Smooth muscle cell of the brain vasculature (primary cell): ENCODE measurements at regions not wholly inside any gene's neighbourhood (a gene's known extent, or its start where the extent isn't known, plus 50 kb on each side); places are given as distances from the start of the nearest gene placed in this dataset.

Experiments used
- DNase-seq: peaks from one replicate; pipeline ENCODE4 v3.0.0-alpha.2; 2012; ENCODE audit warnings: low read depth, low spot score

DNA sequence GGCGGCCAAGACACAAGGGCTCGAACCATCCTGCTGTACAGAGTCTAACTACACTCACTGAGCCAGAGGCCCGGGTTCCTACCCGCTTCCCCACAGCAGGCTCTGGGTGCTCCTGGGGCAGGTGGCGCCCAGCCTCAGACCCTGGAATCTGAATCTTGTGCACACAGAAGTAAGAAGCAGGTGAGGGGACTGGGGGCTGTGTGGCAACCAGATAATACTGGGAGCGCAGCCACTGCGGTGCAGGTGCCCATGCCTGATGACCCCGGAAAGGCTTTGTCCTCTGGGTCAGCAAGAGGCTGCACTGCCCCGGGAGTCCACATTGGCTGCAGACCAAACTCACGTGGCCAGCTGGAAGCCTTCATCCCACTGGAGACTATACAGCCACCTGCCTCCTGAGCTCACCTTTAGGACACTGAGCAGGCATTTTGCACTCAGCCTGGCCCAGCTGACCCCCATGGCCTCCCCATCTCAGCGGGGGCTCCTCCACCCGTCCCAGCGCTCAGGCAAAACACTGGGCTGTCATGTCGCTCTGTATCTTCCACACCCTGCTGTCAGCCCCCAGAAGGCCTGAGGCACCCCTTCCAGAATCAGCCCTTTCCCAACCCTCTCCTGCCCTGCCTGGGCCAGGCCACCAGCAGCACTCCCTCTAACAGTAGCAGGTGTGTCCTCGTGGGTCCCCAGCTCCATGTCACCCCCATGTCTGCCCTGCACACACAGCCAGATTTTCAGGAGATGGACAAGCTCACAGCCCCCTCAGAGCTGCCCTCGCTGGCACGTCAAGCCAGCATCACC is 101.0 kb upstream of the IQSEC1 start:
- DNase-seq, result no peak

- no peak for DNase-seq
These were observed 100.0 kb upstream of the IQSEC1 start for GRCh38 chr3:13173186-13173585.

DNA sequence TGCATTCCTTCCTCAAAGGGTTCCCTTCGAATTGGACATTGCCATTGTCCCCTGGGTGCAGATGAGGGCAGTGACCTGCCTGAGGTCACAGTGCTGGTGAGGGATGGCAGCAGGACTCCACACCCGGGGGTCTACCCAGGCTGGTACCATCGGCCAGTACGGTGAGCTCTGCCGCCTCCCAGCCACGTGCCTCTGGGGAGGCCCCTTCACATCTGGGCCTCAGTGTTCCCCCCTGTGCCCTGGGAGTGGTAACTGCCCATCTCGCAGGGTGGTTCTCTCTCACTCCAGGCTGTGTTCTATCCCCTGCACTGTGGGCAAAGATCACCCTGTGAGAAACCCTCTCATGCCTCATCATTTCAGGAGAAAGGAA is 99.4 kb upstream of the IQSEC1 start:
- DNase-seq, result no peak

DNA sequence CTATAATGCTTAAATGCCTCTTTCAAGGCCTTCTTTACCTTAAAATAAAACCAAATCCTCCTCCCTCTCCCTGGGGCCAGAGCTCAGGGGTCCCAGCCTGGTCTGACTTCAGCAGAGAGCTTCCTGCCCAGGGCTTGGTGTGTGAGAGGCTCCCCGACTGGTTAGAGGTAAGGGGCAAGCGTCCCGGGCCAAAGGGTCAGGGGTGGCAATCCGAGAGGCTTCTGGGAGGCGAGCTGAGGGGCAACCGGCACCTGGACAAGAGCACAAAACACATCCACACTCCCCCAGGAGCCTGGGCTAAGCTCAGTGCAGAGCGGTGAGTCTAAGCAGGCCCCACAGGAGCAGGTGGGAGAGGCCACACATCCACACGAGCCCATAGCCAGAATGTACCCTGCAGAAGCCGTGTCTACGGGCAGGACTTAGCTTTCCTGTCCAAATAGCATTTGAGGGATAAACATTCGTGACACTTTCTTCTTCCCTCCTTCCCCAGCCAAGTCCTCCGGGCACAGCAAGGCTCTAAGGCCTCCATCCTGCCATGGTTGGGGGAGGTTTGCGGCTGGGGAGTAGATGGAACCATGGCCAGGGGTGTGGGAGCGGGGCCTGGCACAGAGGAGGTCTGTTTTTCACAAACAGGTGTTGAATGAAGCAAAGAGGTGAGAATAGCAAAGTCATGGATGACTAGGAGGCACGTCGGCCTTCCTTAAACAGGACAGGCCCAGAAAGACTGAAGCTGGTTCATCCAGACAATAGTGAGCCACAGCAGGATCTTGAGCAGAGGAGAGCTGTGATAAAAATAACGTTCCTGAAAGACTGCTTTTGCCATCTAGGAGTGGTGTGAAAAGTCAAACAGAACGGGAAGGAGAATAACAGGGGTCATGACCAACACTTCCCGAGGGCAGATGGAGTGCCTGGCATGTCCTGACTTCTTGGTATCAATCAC is 98.7 kb upstream of the IQSEC1 start:
- no peak for DNase-seq

DNA sequence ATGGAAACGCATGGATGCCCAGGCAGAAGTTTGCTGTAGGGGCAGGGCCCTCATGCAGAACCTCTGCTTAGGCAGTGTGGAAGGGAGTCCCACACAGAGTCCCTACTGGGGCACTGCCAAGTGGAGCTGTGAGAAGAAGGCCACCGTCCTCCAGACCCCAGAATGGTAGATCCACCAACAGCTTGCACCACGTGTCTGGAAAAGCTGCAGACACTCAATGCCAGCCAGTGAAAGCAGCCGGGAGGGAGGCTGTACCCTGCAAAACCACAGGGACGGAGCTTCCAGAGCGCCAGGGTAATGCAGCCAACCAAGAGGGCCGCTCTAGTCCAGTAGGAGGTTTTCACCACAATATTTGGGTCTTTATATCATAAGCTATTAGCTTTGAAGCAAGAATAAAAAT is 97.1 kb upstream of the IQSEC1 start:
- DNase-seq, result no peak

- DNase-seq, result no peak
These were observed 95.2 kb upstream of the IQSEC1 start for GRCh38 chr3:13168391-13168790.

- DNase-seq, result no peak
These were observed 94.6 kb upstream of the IQSEC1 start for GRCh38 chr3:13167829-13168228.

- DNase-seq, result no peak
These were observed 94.0 kb upstream of the IQSEC1 start for GRCh38 chr3:13167064-13167743.

DNA sequence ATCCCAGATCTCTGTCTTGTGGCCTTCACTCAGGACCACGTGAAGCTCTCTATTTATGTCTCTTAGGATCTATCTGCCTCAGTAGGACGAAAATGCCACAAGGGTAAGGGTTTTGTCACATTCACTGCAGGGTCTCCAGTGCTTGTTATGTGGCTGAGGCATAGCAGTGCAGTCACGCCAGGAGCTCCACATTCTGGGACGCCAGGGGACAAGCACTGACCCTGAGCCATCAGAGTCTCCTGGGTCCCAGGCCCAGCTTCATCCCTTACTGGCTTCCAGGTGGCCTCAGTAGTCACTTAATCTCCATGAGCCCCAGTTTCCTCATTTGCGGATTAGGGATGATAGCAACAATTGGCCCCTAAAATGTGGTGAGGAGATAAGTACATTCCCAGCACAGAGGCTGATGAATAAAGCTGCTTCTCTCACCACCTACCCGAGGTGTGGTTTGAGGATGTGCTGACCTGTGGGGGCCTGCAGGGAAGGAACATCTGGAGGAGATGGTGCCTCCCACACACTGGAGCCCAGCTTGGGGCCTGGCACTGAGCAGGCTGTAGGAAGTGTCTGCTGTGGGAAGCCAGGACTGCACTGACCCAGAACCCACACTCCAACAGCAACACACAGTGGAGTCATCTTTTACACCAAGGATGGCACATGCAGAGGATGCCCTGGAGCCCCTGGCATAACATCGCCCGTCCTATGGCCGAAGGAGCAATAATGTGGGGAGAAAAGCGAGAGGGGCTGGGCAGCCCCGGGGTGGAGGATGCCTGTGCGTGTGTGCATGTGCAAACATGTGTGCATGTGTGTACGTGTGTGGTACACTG is 93.2 kb upstream of the IQSEC1 start:
- no peak for DNase-seq

DNA sequence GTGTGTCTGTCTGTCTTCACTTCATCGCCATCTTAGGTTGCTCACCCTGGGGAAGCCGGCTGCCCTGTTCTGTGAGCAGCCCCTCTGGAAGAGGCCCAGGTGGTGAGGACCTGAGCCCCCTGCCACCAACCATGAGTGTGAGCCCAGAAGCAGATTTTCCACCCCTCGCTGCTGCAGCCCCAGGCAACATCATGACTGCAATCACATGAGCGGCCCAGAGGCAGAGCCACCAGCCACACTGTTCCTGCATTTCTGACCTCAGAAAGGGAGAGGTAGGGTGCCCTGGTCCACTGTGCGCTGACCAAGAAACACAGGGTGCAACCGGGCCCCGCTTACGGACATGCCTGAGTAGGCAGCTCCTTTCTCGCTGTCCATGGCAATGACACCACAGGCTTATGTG is 92.3 kb upstream of the IQSEC1 start:
- DNase-seq, result no peak

DNA sequence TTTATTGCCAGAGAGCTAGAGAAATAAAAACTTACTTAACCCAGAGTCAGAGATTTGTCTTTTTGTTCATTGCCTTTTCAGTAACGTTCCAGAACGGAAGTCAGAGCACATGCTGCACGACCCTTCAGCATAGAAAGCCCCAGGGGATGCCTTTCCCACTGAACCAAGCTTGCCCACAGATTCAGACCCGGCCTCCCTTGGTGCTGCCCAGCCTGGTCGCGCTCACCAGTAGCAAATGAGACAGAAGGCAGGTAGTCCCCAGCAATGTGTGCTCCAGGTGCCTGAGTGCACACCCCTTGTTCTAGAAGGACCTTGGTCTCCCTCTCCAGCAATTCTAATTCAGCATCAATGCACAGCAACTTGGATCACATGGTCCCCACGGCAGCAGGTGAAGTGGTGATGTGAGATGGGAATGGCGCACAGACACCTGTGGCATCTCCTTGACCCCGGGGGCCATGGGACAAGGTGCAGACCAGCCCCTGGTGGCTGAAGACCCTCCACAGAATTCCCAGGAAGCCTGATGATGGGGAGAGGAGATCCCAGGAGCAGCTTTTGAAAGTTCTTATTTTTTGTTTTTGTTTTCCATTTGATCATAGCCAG is 91.8 kb upstream of the IQSEC1 start:
- no peak for DNase-seq

- no peak for DNase-seq
These were observed 90.7 kb upstream of the IQSEC1 start for GRCh38 chr3:13163848-13164382.

DNA sequence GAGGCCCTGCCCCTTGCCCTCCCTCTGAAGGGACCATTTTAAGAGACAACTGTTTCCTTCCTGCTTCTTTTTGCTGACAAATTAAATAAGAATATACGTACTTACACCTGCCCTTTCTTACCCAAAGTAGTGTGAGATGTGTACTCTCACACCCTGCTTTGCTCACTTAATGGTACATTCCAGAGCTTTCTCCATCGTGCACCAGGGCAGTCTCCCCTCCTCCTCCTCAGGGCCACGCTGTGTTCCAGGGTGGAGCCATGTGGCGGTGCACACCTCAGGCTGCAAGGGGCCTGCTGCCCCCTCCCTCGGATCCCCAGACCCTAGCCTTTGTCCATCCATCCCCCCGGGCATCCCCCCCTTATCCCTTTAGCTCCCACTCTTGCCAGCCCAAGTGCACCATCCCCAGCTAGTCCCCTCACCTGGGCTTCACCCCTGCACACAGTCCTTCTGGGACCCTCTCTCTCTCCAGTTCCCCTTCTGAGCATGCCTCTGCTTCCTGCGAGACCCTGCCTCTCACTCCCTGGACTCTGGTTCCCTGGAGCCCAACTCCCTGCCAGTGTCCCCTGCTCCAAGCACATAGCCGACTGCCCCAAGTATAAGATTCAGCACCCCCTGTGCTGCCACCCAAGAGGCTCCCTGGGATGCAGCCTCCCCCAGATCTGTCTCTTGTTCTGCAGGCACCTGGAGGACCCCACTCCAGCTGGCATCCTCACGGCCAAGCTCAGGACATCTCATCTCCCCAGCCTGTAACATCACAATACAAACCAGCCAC is 89.5 kb upstream of the IQSEC1 start:
- DNase-seq, result no peak

DNA sequence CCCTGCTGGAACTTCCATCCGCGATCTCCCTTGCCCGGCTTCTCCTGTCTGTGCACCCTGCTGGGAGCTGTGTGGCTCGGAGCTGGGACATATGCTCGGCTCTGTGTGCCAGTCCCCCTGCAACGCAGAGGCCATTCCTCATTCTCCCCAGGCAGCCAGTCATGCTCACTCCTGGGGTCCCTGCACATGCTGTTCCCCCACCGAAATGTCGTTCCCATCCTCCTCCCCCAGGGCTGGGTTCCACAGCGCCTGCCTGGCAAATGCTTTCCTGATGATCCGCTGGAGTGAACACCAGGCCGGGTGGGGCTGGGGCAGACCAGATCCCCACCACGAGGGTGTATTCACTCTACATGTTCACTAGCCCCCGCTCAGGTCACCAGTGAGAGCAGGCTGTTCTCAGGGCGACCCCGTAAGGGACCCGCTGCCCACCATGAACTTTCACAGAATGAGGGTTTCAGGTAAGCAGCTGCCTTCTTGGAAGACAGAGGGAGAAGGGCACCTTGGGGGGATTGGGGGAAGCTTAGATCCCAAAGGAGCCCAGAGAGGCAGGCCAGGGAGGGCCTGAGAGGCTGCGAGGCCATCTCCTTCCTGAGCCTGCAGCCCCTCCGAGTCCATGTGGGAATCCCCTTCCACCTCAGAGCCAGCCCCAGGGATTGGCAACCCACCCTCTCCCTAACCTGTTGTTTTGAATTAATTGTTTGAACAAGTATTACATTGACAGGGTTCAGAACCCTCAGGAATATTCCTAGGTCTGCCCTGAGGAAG is 88.7 kb upstream of the IQSEC1 start:
- no peak for DNase-seq

DNA sequence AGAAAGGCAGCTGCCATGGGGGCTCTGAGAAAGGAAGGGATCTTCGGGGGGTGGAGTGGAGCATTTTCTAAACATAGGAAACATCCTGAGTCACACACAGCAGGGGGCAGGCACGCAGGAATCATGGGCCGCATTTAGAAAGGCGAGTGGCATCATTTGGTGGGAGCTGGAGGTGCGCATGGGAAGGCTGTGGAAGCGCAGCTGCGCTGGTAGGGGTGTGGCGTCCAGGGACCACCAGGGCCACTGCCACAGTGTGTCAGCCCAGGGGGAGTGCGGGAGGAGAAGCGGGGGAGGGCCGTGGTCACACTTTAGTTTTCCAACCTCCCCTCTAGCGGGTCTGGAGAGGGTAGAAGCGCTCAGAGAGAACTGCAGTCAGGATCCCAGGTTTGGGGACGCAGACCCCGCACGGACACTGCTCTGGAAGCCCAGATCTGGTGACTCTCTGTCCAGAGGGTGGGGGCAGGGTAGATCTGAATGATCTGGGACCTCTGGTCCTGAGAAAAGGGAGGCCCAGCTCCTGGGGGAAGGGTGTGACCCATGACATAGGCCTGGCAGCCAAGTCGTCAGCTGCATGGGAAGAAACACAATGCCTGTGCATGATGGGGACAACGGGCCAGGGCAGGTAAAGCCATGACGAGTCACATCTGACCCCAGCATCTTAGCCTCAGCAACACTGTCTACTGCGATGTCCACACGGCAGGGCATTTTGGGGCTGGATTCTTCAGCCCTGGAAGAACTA is 88.0 kb upstream of the IQSEC1 start:
- peak; percentile 15 for DNase-seq

- DNase-seq, result no peak
These were observed 87.4 kb upstream of the IQSEC1 start for GRCh38 chr3:13160619-13161018.

DNA sequence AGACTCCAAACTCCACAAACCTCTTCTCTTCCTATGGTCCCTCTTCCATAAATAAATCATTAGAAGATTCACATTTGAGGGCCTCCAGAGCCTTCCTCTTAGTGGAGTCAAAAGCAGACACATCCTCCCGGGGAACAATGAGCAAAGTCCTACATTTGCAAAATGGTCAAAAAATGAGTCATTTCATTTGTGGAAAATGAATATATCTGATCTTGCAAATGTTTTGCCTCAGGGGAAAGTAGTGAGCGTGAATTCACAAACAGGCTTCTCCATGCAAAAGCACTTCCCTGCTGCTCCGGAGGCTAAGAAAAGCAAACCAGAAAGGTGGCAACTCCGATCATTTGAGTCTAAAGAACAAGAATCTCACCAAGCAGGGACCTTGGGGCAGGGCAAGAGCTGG is 86.7 kb upstream of the IQSEC1 start:
- DNase-seq, result no peak

DNA sequence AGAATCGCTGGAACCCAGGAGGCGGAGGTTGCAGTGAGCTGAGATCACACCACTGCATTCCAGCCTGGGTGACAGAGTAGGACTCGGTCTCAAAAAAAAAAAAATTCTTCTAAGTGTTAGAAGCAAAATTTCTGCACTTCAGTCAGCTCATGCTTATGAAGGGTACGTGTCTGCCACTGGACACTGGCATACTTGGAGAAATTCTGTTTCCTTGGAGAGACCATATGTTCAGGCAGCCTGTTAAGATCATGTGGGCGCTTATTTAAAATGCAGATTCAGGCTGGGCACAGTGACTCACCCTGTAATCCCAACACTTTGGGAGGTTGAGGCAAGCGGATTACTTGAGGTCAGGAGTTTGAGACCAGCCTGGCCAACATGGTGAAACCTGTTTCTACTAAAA is 85.6 kb upstream of the IQSEC1 start:
- no peak for DNase-seq

- no peak for DNase-seq
These were observed 85.2 kb upstream of the IQSEC1 start for GRCh38 chr3:13158408-13158807.
